Endothelial cell of umbilical vein (primary cell): ENCODE measurements at regions not wholly inside any gene's neighbourhood (a gene's known extent, or its start where the extent isn't known, plus 50 kb on each side); places are given as distances from the start of the nearest gene placed in this dataset.

Source experiments
- BruUV-seq: library from RNA; stranded (reverse); fragments of 400-500 nt; replicated peaks from 2 replicates; lab custom pipeline; 2021; lab: Mats Ljungman, UMichigan
- CTCF ChIA-PET: fragments of 300-600, 350-600 bp; sonication (Branson Sonifier 250); formaldehyde crosslinking; loops from one replicate; lab custom pipeline; 2021; ENCODE audit warnings: antibody characterized with exemption, inconsistent platforms; lab: Charles Lee
- POLR2A ChIA-PET: fragments of 300-600, 350-600 bp; sonication (Branson Sonifier 250); formaldehyde crosslinking; loops from one replicate; lab custom pipeline; 2021; ENCODE audit warnings: antibody characterized with exemption, inconsistent platforms; lab: Charles Lee
- DNase-seq: peaks from one replicate; pipeline ENCODE4 v3.0.0-alpha.2; 2011; ENCODE audit warnings: low read depth, low spot score
- FAIRE-seq: peaks from 2 replicates; lab custom pipeline; 2011; peaks lifted over from hg19 to GRCh38; lab: Jason Lieb, UNC
- H2AFZ ChIP-seq: 2 replicates; pipeline ENCODE4 v1.6.0; 2012; ENCODE audit warnings: low read depth, low read length, control low read depth, inconsistent platforms
- H3K27ac ChIP-seq: 2 replicates; pipeline ENCODE4 v1.5.1; 2011; ENCODE audit warnings: low read depth, mild to moderate bottlenecking, control low read depth, low read length, moderate library complexity; ENCODE audit not compliant: insufficient read depth
- H3K27me3 ChIP-seq, 2 experiments: 2 replicates each; pipeline versions ENCODE4 v1.6.0 to v1.6.1; 2011; ENCODE audit warnings: low read length in 2 of 2, mixed read lengths in 1 of 2; ENCODE audit not compliant: control insufficient read depth in 2 of 2, insufficient read depth in 2 of 2
- H3K36me3 ChIP-seq, 2 experiments: 2 replicates in 1 of 2; 3 replicates in 1 of 2; pipeline ENCODE4 v1.5.1; 2011; ENCODE audit warnings: low read length in 2 of 2, mild to moderate bottlenecking in 1 of 2, moderate library complexity in 1 of 2; ENCODE audit not compliant: control insufficient read depth in 2 of 2, insufficient read depth in 2 of 2; ENCODE audit errors: extremely low read depth in 1 of 2
- H3K4me1 ChIP-seq: 3 replicates; pipeline ENCODE4 v1.5.1; 2011; ENCODE audit warnings: mild to moderate bottlenecking, low read length; ENCODE audit not compliant: control insufficient read depth, insufficient read depth; ENCODE audit errors: extremely low read depth
- H3K4me2 ChIP-seq: 2 replicates; pipeline ENCODE4 v1.6.1; 2011; ENCODE audit warnings: low read length, control low read depth, mixed read lengths; ENCODE audit not compliant: insufficient read depth
- H3K4me3 ChIP-seq, 3 experiments: fragments of 200-600 bp in 1 of 3; sonication (generic), shearing (Covaris generic) in 1 of 3; replicated peaks in 1 of 3; 2 replicates each; pipeline ENCODE4 v1.5.1; 2011 to 2016; ENCODE audit warnings: control low read depth in 3 of 3, low read length in 3 of 3, mild to moderate bottlenecking in 2 of 3, inconsistent platforms in 1 of 3, low read depth in 1 of 3, moderate library complexity in 1 of 3; ENCODE audit not compliant: insufficient read depth in 1 of 3
- H3K79me2 ChIP-seq: 2 replicates; pipeline ENCODE4 v1.6.0; 2012; ENCODE audit warnings: low read length, inconsistent platforms; ENCODE audit not compliant: control insufficient read depth, insufficient read depth
- H3K9ac ChIP-seq: replicated peaks from 2 replicates; pipeline ENCODE3; 2011; ENCODE audit warnings: low read length, control low read depth; ENCODE audit not compliant: insufficient read depth; ENCODE audit errors: extremely low read depth
- H3K9me1 ChIP-seq: replicated peaks from 3 replicates; pipeline ENCODE4 v1.6.0; 2011; ENCODE audit warnings: mild to moderate bottlenecking, low read length; ENCODE audit not compliant: control insufficient read depth, insufficient read depth; ENCODE audit errors: extremely low read depth
- H3K9me3 ChIP-seq: replicated peaks from 2 replicates; pipeline ENCODE4 v1.5.1; 2012; ENCODE audit warnings: low read length, inconsistent platforms; ENCODE audit not compliant: control insufficient read depth, insufficient read depth
- H4K20me1 ChIP-seq: replicated peaks from 2 replicates; pipeline ENCODE3; 2011; ENCODE audit warnings: mild to moderate bottlenecking, low read length; ENCODE audit not compliant: control insufficient read depth, insufficient read depth; ENCODE audit errors: extremely low read depth
- CTCF ChIP-seq, 2 donors: IDR thresholded peaks; 1 replicate in 1 of 2; 2 replicates in 1 of 2; pipeline ENCODE4 v1.5.1; 2011; ENCODE audit warnings: low read length in 2 of 2, mild to moderate bottlenecking in 2 of 2, moderate library complexity in 2 of 2, control low read depth in 1 of 2, inconsistent platforms in 1 of 2, low read depth in 1 of 2; ENCODE audit not compliant: insufficient read depth in 1 of 2; ENCODE audit errors: extremely low read depth in 1 of 2
- GATA2 ChIP-seq: IDR thresholded peaks from 2 replicates; pipeline ENCODE4 v1.7.0; 2011; ENCODE audit warnings: low read depth, mild to moderate bottlenecking, moderate library complexity, mixed read lengths, low read length; ENCODE audit not compliant: insufficient read length, insufficient read depth
- MAX ChIP-seq: IDR thresholded peaks from 2 replicates; pipeline ENCODE4 v1.6.1; 2011; ENCODE audit not compliant: insufficient read depth, insufficient read length
- POLR2A ChIP-seq: IDR thresholded peaks from 2 replicates; pipeline ENCODE4 v1.6.1; 2012; ENCODE audit warnings: low read depth, mild to moderate bottlenecking, control low read depth, low read length
- dilution Hi-C: fragments of 300-500 bp; cut with MboI; formaldehyde crosslinking; loops from one replicate; pipeline ENCODE4 v1.15.0; 2019; ENCODE audit warnings: low sequenced_read_pairs; ENCODE audit not compliant: extremely low pct_ligation_motif_present
- intact Hi-C: fragments of 100-400 bp; cut with micrococcal nuclease; formaldehyde crosslinking; loops from one replicate; pipeline ENCODE4 v1.10.0; 2022

GRCh38 chr22:27591060-27591459 lies 210.5 kb downstream of the MN1 start:
- dilution Hi-C loops, result no loop called here

GRCh38 chr22:27593378-27593777 lies 208.2 kb downstream of the MN1 start:
- no peak for DNase-seq
- H3K27ac ChIP-seq, result no peak overlapping the region
- no peaks in the 10 kb centered on the region for H3K79me2 ChIP-seq
- no peaks in the 10 kb centered on the region for H3K9me3 ChIP-seq
- H2AFZ ChIP-seq, result no peak overlapping the region
- peak; percentile 45 for TF ChIP-seq MAX
- no peak for TF ChIP-seq GATA2
- no peak overlapping the region for H3K4me3 ChIP-seq
- no peaks in the 10 kb centered on the region for H3K36me3 ChIP-seq
- no peak overlapping the region for H3K9ac ChIP-seq
- ChIA-PET POLR2A (no interaction called here), CTCF (no interaction called here)
- peaks cover 4 to 5% of the 10 kb centered on the region in 2 experiments for H3K27me3 ChIP-seq
- intact Hi-C loops, result no loop called here
- H3K4me1 ChIP-seq, result no peaks in the 10 kb centered on the region
- no peak for FAIRE-seq
- no peak overlapping the region for H3K4me2 ChIP-seq
- H4K20me1 ChIP-seq, result no peaks in the 10 kb centered on the region
- H3K9me1 ChIP-seq, result no peaks in the 10 kb centered on the region
- dilution Hi-C loops, result no loop called here
- BruUV-seq, result no TSS peak

More at GRCh38 chr22:27591060-27591459, 210.5 kb downstream of the MN1 start:
- FAIRE-seq, result no peak
- Histone ChIP-seq H4K20me1 (no peaks in the 10 kb centered on the region), H3K4me2 (no peak overlapping the region), H3K27me3 (peaks cover 4 to 5% of the 10 kb centered on the region in 2 experiments), H2AFZ (no peak overlapping the region), H3K4me1 (no peaks in the 10 kb centered on the region), H3K9ac (no peak overlapping the region), H3K9me1 (no peaks in the 10 kb centered on the region), H3K9me3 (no peaks in the 10 kb centered on the region), H3K36me3 (no peaks in the 10 kb centered on the region), H3K4me3 (no peak overlapping the region), H3K27ac (no peak overlapping the region), H3K79me2 (no peaks in the 10 kb centered on the region)
- POLR2A ChIA-PET, result no interaction called here
- no TSS peak for BruUV-seq
- no peak for DNase-seq
- CTCF ChIA-PET, result no interaction called here
- intact Hi-C loops, result no loop called here
- TF ChIP-seq CTCF (IDR thresholded peaks at IDR 0.05; ENCODE audit: extremely low read depth in 1 of 2, insufficient read depth in 1 of 2, low read depth in 1 of 2, low read length in 2 of 2), result no peak
- no peak for TF ChIP-seq POLR2A
